ENCODE measurements at regions not wholly inside any gene's neighbourhood (a gene's known extent, or its start where the extent isn't known, plus 50 kb on each side); places are given as distances from the start of the nearest gene placed in this dataset.

DNA sequence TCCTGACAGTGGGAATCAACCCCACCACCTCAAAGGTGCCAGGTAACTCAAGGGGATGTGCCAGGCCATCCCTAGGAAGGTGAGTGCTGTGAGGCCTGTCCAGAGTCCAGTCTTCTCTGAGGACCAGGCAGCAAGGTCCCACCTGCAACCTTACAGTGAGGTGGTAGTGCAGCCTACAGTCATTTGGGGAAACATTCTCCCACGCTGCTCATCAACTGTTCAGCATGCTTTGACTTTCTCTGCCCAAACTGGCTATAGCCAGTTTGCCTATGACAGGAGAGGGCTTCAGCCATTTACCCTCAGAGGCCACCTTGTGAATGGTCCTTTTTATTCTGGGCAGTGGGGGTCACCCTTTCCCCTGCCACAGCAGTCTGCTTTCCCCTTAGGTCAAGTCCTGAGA lies 81.9 kb downstream of the ATPSCKMT start:
- H3K27me3 ChIP-seq (ENCODE audit: insufficient read depth, low read length), result no peaks in the 10 kb centered on the region
- no peak overlapping the region for H3K4me3 ChIP-seq (ENCODE audit: low read depth, low read length, poor library complexity, severe bottlenecking)
- no peaks in the 10 kb centered on the region for H3K79me2 ChIP-seq (ENCODE audit: insufficient read depth, low read length)
- H3K4me1 ChIP-seq (ENCODE audit: insufficient read depth, low read length, severe bottlenecking), result no peaks in the 10 kb centered on the region
- H3K9me2 ChIP-seq (ENCODE audit: low read depth, low read length), result no peaks in the 10 kb centered on the region
- H3K36me3 ChIP-seq (ENCODE audit: insufficient read depth, low read length), result no peaks in the 10 kb centered on the region
- H3K27ac ChIP-seq (ENCODE audit: low read depth, low read length, poor library complexity, severe bottlenecking), result no peak overlapping the region
- no peak for TF ChIP-seq EZH2 (IDR thresholded peaks at IDR 0.05; ENCODE audit: borderline replicate concordance, low read length)
- TF ChIP-seq, protein P1, sequence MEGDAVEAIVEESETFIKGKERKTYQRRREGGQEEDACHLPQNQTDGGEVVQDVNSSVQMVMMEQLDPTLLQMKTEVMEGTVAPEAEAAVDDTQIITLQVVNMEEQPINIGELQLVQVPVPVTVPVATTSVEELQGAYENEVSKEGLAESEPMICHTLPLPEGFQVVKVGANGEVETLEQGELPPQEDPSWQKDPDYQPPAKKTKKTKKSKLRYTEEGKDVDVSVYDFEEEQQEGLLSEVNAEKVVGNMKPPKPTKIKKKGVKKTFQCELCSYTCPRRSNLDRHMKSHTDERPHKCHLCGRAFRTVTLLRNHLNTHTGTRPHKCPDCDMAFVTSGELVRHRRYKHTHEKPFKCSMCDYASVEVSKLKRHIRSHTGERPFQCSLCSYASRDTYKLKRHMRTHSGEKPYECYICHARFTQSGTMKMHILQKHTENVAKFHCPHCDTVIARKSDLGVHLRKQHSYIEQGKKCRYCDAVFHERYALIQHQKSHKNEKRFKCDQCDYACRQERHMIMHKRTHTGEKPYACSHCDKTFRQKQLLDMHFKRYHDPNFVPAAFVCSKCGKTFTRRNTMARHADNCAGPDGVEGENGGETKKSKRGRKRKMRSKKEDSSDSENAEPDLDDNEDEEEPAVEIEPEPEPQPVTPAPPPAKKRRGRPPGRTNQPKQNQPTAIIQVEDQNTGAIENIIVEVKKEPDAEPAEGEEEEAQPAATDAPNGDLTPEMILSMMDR (IDR thresholded peaks at IDR 0.05; ENCODE audit: low read length), result no peak
- no peak overlapping the region for H2AFZ ChIP-seq (ENCODE audit: low read length)
- H3K9me3 ChIP-seq (ENCODE audit: low read length), result no peaks in the 10 kb centered on the region
- H3K9ac ChIP-seq (ENCODE audit: low read length), result no peak overlapping the region
- H4K20me1 ChIP-seq (ENCODE audit: insufficient read depth, low read length), result no peaks in the 10 kb centered on the region
- H3K4me2 ChIP-seq (ENCODE audit: low read length), result no peak overlapping the region
- no peaks in the 10 kb centered on the region for H3F3A ChIP-seq (ENCODE audit: insufficient read depth, low read length)

DNA sequence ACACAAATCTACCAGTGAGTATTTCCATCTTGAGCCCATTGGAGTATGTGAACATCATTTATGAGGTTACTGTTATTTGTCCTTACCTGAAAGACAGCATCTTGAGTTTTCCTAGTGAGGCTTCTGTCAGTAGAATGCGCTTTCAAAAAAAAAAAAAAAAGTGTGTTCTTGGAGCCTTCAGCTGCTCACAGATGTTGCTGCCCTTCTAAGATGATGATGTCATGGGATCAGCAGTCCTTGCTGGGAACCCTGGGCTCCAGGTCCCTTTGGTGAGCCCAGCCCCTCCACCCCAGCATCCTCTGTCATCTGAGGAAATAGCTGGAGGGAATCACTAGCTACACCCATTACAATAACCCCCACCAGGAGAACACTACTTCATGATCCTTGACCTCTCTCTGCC lies 83.3 kb downstream of the ATPSCKMT start:
- H3K27me3 ChIP-seq (ENCODE audit: insufficient read depth, low read length), result no peaks in the 10 kb centered on the region
- H3K4me3 ChIP-seq (ENCODE audit: low read depth, low read length, poor library complexity, severe bottlenecking), result no peak overlapping the region
- H3K9ac ChIP-seq (ENCODE audit: low read length), result no peak overlapping the region
- H3F3A ChIP-seq (ENCODE audit: insufficient read depth, low read length), result no peaks in the 10 kb centered on the region
- no peaks in the 10 kb centered on the region for H3K9me3 ChIP-seq (ENCODE audit: low read length)
- H3K36me3 ChIP-seq (ENCODE audit: insufficient read depth, low read length), result no peaks in the 10 kb centered on the region
- H4K20me1 ChIP-seq (ENCODE audit: insufficient read depth, low read length), result no peaks in the 10 kb centered on the region
- no peaks in the 10 kb centered on the region for H3K79me2 ChIP-seq (ENCODE audit: insufficient read depth, low read length)
- H3K27ac ChIP-seq (ENCODE audit: low read depth, low read length, poor library complexity, severe bottlenecking), result no peak overlapping the region
- H3K9me2 ChIP-seq (ENCODE audit: low read depth, low read length), result no peaks in the 10 kb centered on the region
- no peak overlapping the region for H3K4me2 ChIP-seq (ENCODE audit: low read length)
- TF ChIP-seq EZH2 (IDR thresholded peaks at IDR 0.05; ENCODE audit: borderline replicate concordance, low read length), result no peak
- TF ChIP-seq, protein P1 (IDR thresholded peaks at IDR 0.05; ENCODE audit: low read length), result no peak
- no peak overlapping the region for H2AFZ ChIP-seq (ENCODE audit: low read length)
- H3K4me1 ChIP-seq (ENCODE audit: insufficient read depth, low read length, severe bottlenecking), result no peaks in the 10 kb centered on the region

DNA sequence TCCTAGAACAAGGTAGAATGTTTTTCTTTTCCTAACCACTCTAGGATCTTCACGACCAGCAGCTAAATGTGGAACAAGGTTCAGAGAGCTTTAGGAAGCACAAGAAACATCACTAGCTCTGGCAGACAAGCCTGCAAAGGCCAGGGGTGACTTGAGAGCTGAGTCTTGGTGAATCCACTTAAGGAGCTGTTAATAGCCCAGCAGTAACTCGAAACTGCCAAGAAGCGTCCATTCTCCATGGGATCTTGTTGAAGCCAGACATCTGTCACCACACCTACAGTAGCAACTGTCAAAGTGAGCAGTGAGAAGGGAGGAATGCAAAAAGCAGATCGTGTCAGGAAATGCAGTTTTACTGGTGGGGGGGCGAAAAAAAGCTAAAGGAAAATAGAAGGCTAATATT lies 87.2 kb downstream of the ATPSCKMT start:
- Histone ChIP-seq H3K27ac (ENCODE audit: low read depth, low read length, poor library complexity, severe bottlenecking) (no peak overlapping the region), H4K20me1 (ENCODE audit: insufficient read depth, low read length) (no peaks in the 10 kb centered on the region), H3K4me2 (ENCODE audit: low read length) (no peak overlapping the region), H3K9me3 (ENCODE audit: low read length) (no peaks in the 10 kb centered on the region), H3K9me2 (ENCODE audit: low read depth, low read length) (no peaks in the 10 kb centered on the region), H3K36me3 (ENCODE audit: insufficient read depth, low read length) (no peaks in the 10 kb centered on the region), H3K27me3 (ENCODE audit: insufficient read depth, low read length) (0 out of 2 replicates have a peak, but pooled peaks cover 4% of the 10 kb centered on the region), H3F3A (ENCODE audit: insufficient read depth, low read length) (no peaks in the 10 kb centered on the region), H3K4me3 (ENCODE audit: low read depth, low read length, poor library complexity, severe bottlenecking) (no peak overlapping the region), H3K79me2 (ENCODE audit: insufficient read depth, low read length) (no peaks in the 10 kb centered on the region), H3K4me1 (ENCODE audit: insufficient read depth, low read length, severe bottlenecking) (no peaks in the 10 kb centered on the region), H3K9ac (ENCODE audit: low read length) (no peak overlapping the region), H2AFZ (ENCODE audit: low read length) (no peak overlapping the region)
- TF ChIP-seq, protein P1 (IDR thresholded peaks at IDR 0.05; ENCODE audit: low read length), result no peak
- TF ChIP-seq EZH2 (IDR thresholded peaks at IDR 0.05; ENCODE audit: borderline replicate concordance, low read length), result no peak
